HepG2 (cell line): ENCODE measurements at regions not wholly inside any gene's neighbourhood (a gene's known extent, or its start where the extent isn't known, plus 50 kb on each side); places are given as distances from the start of the nearest gene placed in this dataset.
A peak's percentile ranks its signal among the peaks of the same experiment; 100 is the strongest.

Source experiments
- AGO2 ChIP-seq: fragments of 200-400 bp; formaldehyde crosslinking; optimal IDR thresholded peaks from 2 replicates; pipeline ENCODE3; 2017; ENCODE audit warnings: mild to moderate bottlenecking, low read depth, low read length, moderate library complexity
- CREM ChIP-seq, 2 experiments: sonication (generic) in 1 of 2; formaldehyde crosslinking in 1 of 2; IDR thresholded peaks; 2 replicates each; pipeline versions ENCODE4 v1.4.0 to v1.6.1; 2016 to 2020; ENCODE audit warnings: antibody characterized with exemption in 1 of 2, mild to moderate bottlenecking in 1 of 2, missing genetic modification reagents in 1 of 2
- FOXC1 ChIP-seq: sonication (generic); formaldehyde crosslinking; IDR thresholded peaks from 2 replicates; pipeline ENCODE4 v1.8.0; 2022; ENCODE audit warnings: mild to moderate bottlenecking, missing genetic modification reagents, borderline replicate concordance
- FOXM1 ChIP-seq: sonication (generic); formaldehyde crosslinking; IDR thresholded peaks from 2 replicates; pipeline ENCODE4 v1.5.0; 2020; ENCODE audit warnings: missing genetic modification reagents
- HNRNPH1 ChIP-seq: fragments of 200-400 bp; formaldehyde crosslinking; optimal IDR thresholded peaks from 2 replicates; pipeline ENCODE3; 2017; ENCODE audit warnings: mild to moderate bottlenecking, low read depth, low read length
- NCOA2 ChIP-seq: sonication (generic); formaldehyde crosslinking; IDR thresholded peaks from 2 replicates; pipeline ENCODE4 v1.8.0; 2022; ENCODE audit warnings: inconsistent platforms
- RBFOX2 ChIP-seq: fragments of 200-400 bp; formaldehyde crosslinking; IDR thresholded peaks from 2 replicates; pipeline ENCODE4 v1.6.1; 2017; ENCODE audit warnings: low read depth, mild to moderate bottlenecking, low read length
- REXO4 ChIP-seq: sonication (generic); formaldehyde crosslinking; IDR thresholded peaks from 2 replicates; pipeline ENCODE4 v1.8.0; 2022; ENCODE audit warnings: missing genetic modification reagents, mild to moderate bottlenecking, borderline replicate concordance
- RFXAP ChIP-seq: sonication (generic); formaldehyde crosslinking; IDR thresholded peaks from 2 replicates; pipeline ENCODE4 v1.4.0; 2020; ENCODE audit warnings: missing genetic modification reagents, borderline replicate concordance
- SIX1 ChIP-seq: sonication (generic); formaldehyde crosslinking; IDR thresholded peaks from 2 replicates; pipeline ENCODE4 v1.4.0; 2020; ENCODE audit warnings: missing genetic modification reagents, borderline replicate concordance
- SMAD3 ChIP-seq: sonication (generic); formaldehyde crosslinking; IDR thresholded peaks from 2 replicates; pipeline ENCODE4 v1.4.0; 2020; ENCODE audit warnings: missing genetic modification reagents
- SMARCE1 ChIP-seq: fragments of 450-650 bp; IDR thresholded peaks from 2 replicates; pipeline ENCODE4 v1.6.1; 2017; ENCODE audit warnings: borderline replicate concordance
- TEAD2 ChIP-seq: sonication (generic); formaldehyde crosslinking; IDR thresholded peaks from 2 replicates; pipeline ENCODE4 v1.9.0; 2021; ENCODE audit warnings: missing genetic modification reagents
- YEATS2 ChIP-seq: sonication (generic); formaldehyde crosslinking; IDR thresholded peaks from 2 replicates; pipeline ENCODE4 v1.4.0; 2020; ENCODE audit warnings: missing genetic modification reagents, borderline replicate concordance
- ZNF264 ChIP-seq: sonication (generic); formaldehyde crosslinking; IDR thresholded peaks from 2 replicates; pipeline ENCODE4 v1.4.0; 2020; ENCODE audit warnings: missing genetic modification reagents
- ZNF383 ChIP-seq: sonication (generic); formaldehyde crosslinking; IDR thresholded peaks from 2 replicates; pipeline ENCODE4 v1.4.0; 2020; ENCODE audit warnings: missing genetic modification reagents, mild to moderate bottlenecking, borderline replicate concordance
- ZNF605 ChIP-seq: sonication (generic); formaldehyde crosslinking; IDR thresholded peaks from 2 replicates; pipeline ENCODE4 v1.8.0; 2022; ENCODE audit warnings: mild to moderate bottlenecking, missing genetic modification reagents
- ZNF782 ChIP-seq: sonication (generic); formaldehyde crosslinking; IDR thresholded peaks from 2 replicates; pipeline ENCODE4 v1.4.0; 2020; ENCODE audit warnings: missing genetic modification reagents, mild to moderate bottlenecking, borderline replicate concordance
- TF ChIP-seq, protein P1 (sequence below): sonication (generic); formaldehyde crosslinking; IDR thresholded peaks from 2 replicates; pipeline ENCODE4 v1.4.0; 2020; ENCODE audit warnings: missing genetic modification reagents
- TF ChIP-seq, protein P2 (sequence below): IDR thresholded peaks from 2 replicates; pipeline ENCODE4 v1.6.1; 2016
- TF ChIP-seq, protein P3 (sequence below): sonication (generic); formaldehyde crosslinking; IDR thresholded peaks from 2 replicates; pipeline ENCODE4 v1.8.1; 2023; ENCODE audit warnings: missing genetic modification reagents, inconsistent platforms, borderline replicate concordance
- TF ChIP-seq, protein P4 (sequence below): sonication (generic); formaldehyde crosslinking; IDR thresholded peaks from 2 replicates; pipeline ENCODE4 v1.4.0; 2020; ENCODE audit warnings: low read depth, mild to moderate bottlenecking, missing genetic modification reagents
- TF ChIP-seq, protein P5 (sequence below): IDR thresholded peaks from 2 replicates; pipeline ENCODE4 v1.6.1; 2016; ENCODE audit warnings: mild to moderate bottlenecking, missing biosample characterization, missing genetic modification reagents

DNA sequence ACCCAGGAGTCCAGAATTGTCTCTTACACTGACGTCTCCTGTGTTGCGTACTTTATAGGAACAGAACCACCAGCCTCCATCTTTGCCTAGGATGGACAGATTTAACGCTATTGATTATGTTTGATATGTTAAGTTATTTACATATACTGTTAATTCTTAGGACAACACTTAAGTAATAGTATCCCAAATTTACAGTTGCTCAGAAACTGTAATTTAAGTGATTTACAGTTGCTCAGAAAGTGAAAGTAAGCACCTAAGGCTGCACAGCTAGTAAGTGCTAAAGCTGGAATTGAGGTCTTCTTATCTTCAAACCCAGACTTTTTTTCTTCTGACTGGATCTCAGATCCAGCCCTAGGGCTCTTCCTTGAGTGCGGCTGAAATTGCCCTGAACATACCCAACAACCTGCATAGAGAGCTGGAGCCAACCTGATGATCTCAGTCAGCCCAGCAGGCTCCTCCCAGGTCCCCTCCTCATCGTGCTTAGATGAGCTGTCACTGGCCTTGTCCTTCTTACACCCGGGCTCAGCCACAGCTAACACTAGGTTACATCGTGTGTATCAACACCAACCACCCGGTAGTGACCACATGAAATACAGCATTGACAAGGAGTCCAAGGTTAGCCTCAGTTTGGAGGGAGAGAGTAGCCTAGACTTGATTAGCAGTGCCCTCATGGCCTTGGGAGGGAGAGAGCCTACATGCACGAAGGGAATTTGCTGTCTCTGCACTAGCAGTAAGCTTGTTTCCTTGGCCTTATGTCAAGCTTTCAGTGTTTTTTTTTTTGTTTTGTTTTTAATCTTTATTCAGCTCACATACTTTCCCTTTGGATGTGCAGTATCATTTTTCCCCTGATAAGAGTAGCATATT, 111.1 kb upstream of the ARHGAP5 start (continued):
- TF ChIP-seq, protein P1, sequence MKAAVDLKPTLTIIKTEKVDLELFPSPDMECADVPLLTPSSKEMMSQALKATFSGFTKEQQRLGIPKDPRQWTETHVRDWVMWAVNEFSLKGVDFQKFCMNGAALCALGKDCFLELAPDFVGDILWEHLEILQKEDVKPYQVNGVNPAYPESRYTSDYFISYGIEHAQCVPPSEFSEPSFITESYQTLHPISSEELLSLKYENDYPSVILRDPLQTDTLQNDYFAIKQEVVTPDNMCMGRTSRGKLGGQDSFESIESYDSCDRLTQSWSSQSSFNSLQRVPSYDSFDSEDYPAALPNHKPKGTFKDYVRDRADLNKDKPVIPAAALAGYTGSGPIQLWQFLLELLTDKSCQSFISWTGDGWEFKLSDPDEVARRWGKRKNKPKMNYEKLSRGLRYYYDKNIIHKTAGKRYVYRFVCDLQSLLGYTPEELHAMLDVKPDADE (CRISPR knock-in tag): peak; percentile 86; the same call in 1 of the 2 replicates
- TF ChIP-seq ZNF264 (CRISPR knock-in tag) (peak; percentile 84), SMAD3 (peak; percentile 59), ZNF605 (CRISPR knock-in tag) (no peak), AGO2 (no peak), RFXAP (CRISPR knock-in tag) (peak; percentile 54; the same call in 1 of the 2 replicates), YEATS2 (CRISPR knock-in tag) (peak; percentile 92), SMARCE1 (no peak), HNRNPH1 (no peak), REXO4 (CRISPR knock-in tag) (no peak), CREM (IDR thresholded peaks at IDR 0.05) (no peak), CREM (CRISPR knock-in tag; IDR thresholded peaks at IDR 0.05) (no peak), ZNF383 (CRISPR knock-in tag) (no peak), NCOA2 (peak; percentile 89), FOXM1 (CRISPR knock-in tag) (peak; percentile 8; the same call in 1 of the 2 replicates), RBFOX2 (no peak), FOXC1 (no peak; the same call in 1 of the 2 replicates), TEAD2 (CRISPR knock-in tag) (no peak), SIX1 (CRISPR knock-in tag) (peak; percentile 26; the same call in 1 of the 2 replicates), ZNF782 (peak; percentile 82; the same call in 1 of the 2 replicates)
- TF ChIP-seq, protein P2, sequence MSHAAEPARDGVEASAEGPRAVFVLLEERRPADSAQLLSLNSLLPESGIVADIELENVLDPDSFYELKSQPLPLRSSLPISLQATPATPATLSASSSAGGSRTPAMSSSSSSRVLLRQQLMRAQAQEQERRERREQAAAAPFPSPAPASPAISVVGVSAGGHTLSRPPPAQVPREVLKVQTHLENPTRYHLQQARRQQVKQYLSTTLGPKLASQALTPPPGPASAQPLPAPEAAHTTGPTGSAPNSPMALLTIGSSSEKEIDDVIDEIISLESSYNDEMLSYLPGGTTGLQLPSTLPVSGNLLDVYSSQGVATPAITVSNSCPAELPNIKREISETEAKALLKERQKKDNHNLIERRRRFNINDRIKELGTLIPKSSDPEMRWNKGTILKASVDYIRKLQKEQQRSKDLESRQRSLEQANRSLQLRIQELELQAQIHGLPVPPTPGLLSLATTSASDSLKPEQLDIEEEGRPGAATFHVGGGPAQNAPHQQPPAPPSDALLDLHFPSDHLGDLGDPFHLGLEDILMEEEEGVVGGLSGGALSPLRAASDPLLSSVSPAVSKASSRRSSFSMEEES: peak; percentile 84
- TF ChIP-seq, protein P3, sequence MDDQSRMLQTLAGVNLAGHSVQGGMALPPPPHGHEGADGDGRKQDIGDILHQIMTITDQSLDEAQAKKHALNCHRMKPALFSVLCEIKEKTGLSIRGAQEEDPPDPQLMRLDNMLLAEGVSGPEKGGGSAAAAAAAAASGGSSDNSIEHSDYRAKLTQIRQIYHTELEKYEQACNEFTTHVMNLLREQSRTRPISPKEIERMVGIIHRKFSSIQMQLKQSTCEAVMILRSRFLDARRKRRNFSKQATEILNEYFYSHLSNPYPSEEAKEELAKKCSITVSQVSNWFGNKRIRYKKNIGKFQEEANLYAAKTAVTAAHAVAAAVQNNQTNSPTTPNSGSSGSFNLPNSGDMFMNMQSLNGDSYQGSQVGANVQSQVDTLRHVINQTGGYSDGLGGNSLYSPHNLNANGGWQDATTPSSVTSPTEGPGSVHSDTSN (CRISPR knock-in tag): no peak
- TF ChIP-seq, protein P4, sequence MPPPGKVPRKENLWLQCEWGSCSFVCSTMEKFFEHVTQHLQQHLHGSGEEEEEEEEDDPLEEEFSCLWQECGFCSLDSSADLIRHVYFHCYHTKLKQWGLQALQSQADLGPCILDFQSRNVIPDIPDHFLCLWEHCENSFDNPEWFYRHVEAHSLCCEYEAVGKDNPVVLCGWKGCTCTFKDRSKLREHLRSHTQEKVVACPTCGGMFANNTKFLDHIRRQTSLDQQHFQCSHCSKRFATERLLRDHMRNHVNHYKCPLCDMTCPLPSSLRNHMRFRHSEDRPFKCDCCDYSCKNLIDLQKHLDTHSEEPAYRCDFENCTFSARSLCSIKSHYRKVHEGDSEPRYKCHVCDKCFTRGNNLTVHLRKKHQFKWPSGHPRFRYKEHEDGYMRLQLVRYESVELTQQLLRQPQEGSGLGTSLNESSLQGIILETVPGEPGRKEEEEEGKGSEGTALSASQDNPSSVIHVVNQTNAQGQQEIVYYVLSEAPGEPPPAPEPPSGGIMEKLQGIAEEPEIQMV: no peak; the same call in 1 of the 2 replicates
- TF ChIP-seq, protein P5, sequence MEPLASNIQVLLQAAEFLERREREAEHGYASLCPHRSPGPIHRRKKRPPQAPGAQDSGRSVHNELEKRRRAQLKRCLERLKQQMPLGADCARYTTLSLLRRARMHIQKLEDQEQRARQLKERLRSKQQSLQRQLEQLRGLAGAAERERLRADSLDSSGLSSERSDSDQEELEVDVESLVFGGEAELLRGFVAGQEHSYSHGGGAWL (CRISPR knock-in tag): peak; percentile 92; the same call in 1 of the 2 replicates
